ENCODE measurements at regions not wholly inside any gene's neighbourhood (a gene's known extent, or its start where the extent isn't known, plus 50 kb on each side); places are given as distances from the start of the nearest gene placed in this dataset.
"Not testable (repeated sequence)": the region's sequence is repeated elsewhere in the genome, so short reads cannot be mapped to it uniquely, and the experiment has no call there.

DNA sequence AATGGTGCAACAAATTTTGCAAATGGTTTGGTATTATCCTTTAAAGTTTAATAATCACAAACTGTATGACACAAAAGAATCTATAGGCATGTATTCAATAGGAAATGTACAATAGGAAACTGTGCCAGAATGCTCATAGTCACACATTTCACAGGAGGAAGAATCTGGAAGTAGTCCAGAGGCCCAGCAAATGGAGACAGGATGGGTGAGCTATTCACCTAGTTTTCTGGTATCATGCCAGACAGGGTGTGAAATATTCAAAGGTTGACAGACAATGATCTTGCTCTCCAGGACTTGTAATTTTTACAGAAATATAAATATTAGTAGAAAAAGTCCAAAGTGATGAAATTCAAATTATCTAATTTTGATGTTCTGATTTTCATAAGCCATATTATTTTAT is 520.1 kb upstream of the IMPG1 start:
- H3K36me3 Mint-ChIP-seq = no peaks in the 10 kb centered on the region
- ATAC-seq = no peak
- H3K4me1 Mint-ChIP-seq = no peaks in the 10 kb centered on the region
- no peak overlapping the region for H3K4me3 Mint-ChIP-seq
- DNase-seq = no peak
- H3K27ac Mint-ChIP-seq = no peak overlapping the region
- H3K9me3 Mint-ChIP-seq (ENCODE audit: low read depth) = no peaks in the 10 kb centered on the region
- CTCF ChIA-PET = no interaction called here
- no peaks in the 10 kb centered on the region for H3K27me3 Mint-ChIP-seq

DNA sequence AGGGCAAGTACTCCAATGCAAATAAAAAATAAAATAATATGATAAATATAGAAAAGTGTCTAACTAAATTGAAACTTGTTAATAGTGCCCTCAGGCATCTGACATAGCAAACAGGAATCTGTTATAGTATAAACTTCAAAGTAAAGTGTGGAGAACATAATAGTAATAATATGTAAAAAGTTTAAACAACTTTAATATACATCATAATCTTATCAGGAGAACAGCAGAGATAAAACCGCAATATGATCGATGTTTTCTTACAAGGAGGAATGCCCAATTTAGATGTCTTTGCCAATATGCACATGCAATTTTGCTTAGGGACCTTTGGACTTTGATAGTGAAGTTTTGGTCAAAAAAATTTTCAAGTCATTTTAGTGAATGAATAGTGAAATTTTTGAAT is 514.8 kb upstream of the IMPG1 start:
- CTCF ChIA-PET = no interaction called here
- H3K36me3 Mint-ChIP-seq = no peaks in the 10 kb centered on the region
- no peaks in the 10 kb centered on the region for H3K4me1 Mint-ChIP-seq
- DNase-seq = no peak
- ATAC-seq = no peak
- H3K4me3 Mint-ChIP-seq = no peak overlapping the region
- H3K9me3 Mint-ChIP-seq (ENCODE audit: low read depth) = peaks cover 2% of the 10 kb centered on the region
- H3K27me3 Mint-ChIP-seq = no peaks in the 10 kb centered on the region
- H3K27ac Mint-ChIP-seq = no peak overlapping the region

DNA sequence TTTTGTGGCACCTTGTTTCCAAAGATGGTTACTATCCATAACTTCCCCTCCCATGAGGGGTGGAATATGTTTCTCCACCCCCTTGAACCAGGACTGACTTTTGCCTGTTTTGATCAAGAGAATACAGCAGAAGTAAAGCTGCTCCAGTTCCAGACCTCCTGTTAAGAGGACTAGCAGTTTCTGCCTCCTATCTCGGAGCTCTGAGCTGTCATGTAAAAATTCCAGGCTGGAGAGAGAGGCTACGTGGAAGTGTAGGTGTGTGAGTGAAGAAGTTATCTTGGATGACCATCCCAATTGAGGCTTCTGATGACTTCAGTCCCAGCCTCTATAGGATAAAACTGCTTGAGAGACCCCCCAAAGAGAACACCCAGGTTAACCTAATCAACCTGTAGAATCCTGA is 511.7 kb upstream of the IMPG1 start:
- Mint-ChIP-seq H3K4me3 (no peak overlapping the region), H3K9me3 (ENCODE audit: low read depth) (peaks cover 2% of the 10 kb centered on the region), H3K4me1 (no peaks in the 10 kb centered on the region), H3K27ac (no peak overlapping the region), H3K36me3 (no peaks in the 10 kb centered on the region), H3K27me3 (no peaks in the 10 kb centered on the region)
- ATAC-seq = no peak
- no peak for DNase-seq
- CTCF ChIA-PET = no interaction called here

DNA sequence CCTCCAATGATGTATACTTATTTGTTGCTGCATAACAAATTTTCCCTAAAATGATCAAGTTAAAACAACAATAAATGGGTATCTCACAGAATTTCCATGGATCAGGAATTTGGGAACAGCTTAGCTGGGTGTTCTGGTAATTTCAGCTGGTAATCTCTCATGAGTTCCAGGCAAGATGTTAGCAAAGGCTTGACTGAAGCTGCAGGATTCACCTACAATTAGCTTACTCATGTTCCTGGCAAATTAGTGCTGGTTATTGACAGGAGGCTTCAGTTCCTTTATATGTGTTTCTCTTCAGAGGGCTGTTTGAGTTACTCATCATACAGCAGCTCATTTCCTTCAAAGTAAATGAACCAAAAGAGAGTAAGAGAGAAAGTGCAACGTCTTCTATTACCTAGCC is 506.3 kb upstream of the IMPG1 start:
- CTCF ChIA-PET = no interaction called here
- H3K9me3 Mint-ChIP-seq (ENCODE audit: low read depth) = peaks cover 4% of the 10 kb centered on the region

DNA sequence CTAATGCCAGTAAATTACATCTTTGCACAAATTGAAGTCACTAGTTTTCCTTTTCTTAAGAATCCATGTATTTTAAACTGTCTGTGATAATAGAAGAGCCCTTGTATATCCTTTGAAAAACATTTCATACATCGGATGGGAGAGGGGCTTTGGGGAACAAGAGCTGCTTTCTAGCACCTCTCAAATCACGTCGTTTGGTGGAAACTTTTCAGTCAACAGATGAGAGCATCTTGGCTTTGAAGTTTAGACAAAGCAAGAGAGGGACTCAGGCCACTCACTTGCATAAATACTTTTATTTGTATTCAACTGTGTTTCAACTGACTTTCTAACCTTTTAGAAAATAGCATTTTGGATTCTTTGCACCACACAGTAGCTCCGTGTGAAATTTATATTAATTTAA is 502.3 kb upstream of the IMPG1 start:
- peaks cover 3% of the 10 kb centered on the region for H3K9me3 Mint-ChIP-seq (ENCODE audit: low read depth)
- H3K4me1 Mint-ChIP-seq = no peaks in the 10 kb centered on the region
- no peak for DNase-seq
- no peak for ATAC-seq
- no peak overlapping the region for H3K27ac Mint-ChIP-seq
- no peaks in the 10 kb centered on the region for H3K27me3 Mint-ChIP-seq
- no peaks in the 10 kb centered on the region for H3K36me3 Mint-ChIP-seq
- CTCF ChIA-PET = no interaction called here
- H3K4me3 Mint-ChIP-seq = no peak overlapping the region

More for the DNA sequence above, 506.3 kb upstream of the IMPG1 start:
- no peaks in the 10 kb centered on the region for H3K4me1 Mint-ChIP-seq
- H3K27me3 Mint-ChIP-seq = no peaks in the 10 kb centered on the region
- DNase-seq (no peak), ATAC-seq (no peak)
- no peaks in the 10 kb centered on the region for H3K36me3 Mint-ChIP-seq
- no peak overlapping the region for H3K4me3 Mint-ChIP-seq
- no peak overlapping the region for H3K27ac Mint-ChIP-seq

DNA sequence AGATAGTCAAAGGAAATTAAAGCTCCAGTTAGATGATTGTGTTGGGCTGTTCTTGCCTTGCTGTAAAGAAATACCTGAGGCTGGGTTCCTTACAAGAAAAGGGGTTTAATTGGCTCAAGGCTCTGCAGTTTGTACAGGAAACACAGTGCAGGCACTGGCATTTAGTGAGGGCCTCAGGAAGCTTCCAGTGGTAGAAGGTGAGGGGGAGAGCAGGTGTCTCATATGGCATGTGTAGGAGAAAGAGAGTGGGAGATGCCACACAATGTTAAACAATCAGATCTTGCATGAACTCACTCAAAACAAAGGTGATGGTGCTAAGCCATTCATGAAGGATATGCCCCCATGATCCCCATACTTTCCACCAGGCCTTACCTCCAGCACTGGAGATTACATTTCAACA is 493.5 kb upstream of the IMPG1 start:
- ATAC-seq = no peak
- no peaks in the 10 kb centered on the region for H3K36me3 Mint-ChIP-seq
- H3K9me3 Mint-ChIP-seq (ENCODE audit: low read depth) = peaks cover 8% of the 10 kb centered on the region
- CTCF ChIA-PET = no interaction called here
- H3K27ac Mint-ChIP-seq = no peak overlapping the region
- no peak for DNase-seq
- H3K4me3 Mint-ChIP-seq = no peak overlapping the region
- H3K4me1 Mint-ChIP-seq = no peaks in the 10 kb centered on the region
- H3K27me3 Mint-ChIP-seq = no peaks in the 10 kb centered on the region

DNA sequence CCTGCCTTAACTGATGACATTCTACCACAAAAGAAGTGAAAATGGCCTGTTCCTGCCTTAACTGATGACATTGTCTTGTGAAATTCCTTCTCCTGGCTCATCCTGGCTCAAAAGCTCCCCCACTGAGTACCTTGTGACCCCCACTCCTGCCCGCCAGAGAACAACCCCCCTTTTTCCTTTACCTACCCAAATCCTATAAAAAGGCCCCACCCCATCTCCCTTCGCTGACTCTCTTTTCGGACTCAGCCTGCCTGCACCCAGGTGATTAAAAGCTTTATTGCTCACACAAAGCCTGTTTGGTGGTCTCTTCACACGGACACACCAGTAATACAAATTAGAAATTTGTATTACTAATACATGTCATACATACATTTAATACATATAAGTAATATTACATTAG is 489.9 kb upstream of the IMPG1 start:
- H3K36me3 Mint-ChIP-seq; H3K27ac Mint-ChIP-seq; CTCF ChIA-PET; H3K9me3 Mint-ChIP-seq (ENCODE audit: low read depth); H3K27me3 Mint-ChIP-seq; DNase-seq; H3K4me3 Mint-ChIP-seq; H3K4me1 Mint-ChIP-seq; ATAC-seq: not testable (repeated sequence)

DNA sequence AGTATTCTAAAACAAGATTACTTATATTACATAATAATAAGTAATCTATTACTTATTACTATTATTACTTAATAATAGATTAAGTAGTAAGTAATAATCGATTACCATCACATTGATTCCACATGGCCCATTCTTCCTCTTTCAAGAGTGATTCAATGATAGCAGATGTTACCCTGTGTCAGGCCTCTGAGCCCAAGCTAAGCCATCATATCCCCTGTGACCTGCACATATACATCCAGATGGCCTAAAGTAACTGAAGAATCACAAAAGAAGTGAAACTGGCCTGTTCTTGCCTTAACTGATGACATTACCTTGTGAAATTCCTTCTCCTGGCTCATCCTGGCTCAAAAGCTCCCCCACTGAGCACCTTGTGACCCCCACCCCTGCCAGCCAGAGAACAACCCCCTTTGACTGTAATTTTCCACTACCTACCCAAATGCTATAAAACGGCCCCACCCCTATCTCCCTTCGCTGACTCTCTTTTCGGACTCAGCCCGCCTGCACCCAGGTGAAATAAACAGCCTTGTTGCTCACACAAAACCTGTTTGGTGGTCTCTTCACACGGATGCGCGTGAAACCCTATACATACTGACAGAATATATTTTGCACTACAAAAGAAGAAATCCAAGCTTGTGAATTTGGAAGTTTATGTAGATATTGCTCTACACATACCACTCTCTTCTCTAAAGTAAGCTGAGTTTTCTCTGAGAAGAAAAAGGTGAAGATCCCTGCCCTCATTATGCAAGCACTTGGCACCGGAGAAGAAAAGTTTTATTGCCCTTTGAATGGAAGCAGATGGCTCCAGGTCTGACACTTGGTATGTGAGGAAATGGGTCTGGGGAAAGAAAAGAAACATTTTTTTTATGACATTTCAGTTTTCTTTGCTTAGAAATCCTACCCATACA is 488.6 kb upstream of the IMPG1 start:
- H3K4me3 Mint-ChIP-seq; H3K4me1 Mint-ChIP-seq; H3K9me3 Mint-ChIP-seq (ENCODE audit: low read depth); H3K36me3 Mint-ChIP-seq; H3K27me3 Mint-ChIP-seq; H3K27ac Mint-ChIP-seq; DNase-seq; ATAC-seq; CTCF ChIA-PET: not testable (repeated sequence)

DNA sequence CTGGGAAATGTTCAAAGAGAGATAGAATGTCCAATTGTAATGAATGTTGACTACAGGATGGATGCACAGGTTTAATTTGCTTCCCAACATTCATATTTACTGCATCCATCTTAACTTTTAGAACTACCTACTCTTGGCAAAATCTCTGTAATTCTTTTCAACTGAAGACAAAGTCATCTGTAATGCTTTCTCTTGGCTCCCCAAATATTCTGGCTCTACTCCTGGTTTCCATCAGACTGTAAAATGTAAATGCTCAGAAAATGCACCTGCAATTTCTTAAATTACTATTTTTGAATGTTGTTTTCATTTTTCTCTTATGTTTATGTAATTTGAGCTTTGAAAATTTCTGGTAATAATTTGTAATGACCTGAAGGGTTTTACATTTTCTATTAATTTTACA is 480.8 kb upstream of the IMPG1 start:
- no peaks in the 10 kb centered on the region for H3K4me1 Mint-ChIP-seq
- no peaks in the 10 kb centered on the region for H3K36me3 Mint-ChIP-seq
- no peak for DNase-seq
- no peaks in the 10 kb centered on the region for H3K27me3 Mint-ChIP-seq
- no peaks in the 10 kb centered on the region for H3K9me3 Mint-ChIP-seq (ENCODE audit: low read depth)
- no peak overlapping the region for H3K4me3 Mint-ChIP-seq
- ATAC-seq = no peak
- CTCF ChIA-PET = no interaction called here
- H3K27ac Mint-ChIP-seq = no peak overlapping the region

DNA sequence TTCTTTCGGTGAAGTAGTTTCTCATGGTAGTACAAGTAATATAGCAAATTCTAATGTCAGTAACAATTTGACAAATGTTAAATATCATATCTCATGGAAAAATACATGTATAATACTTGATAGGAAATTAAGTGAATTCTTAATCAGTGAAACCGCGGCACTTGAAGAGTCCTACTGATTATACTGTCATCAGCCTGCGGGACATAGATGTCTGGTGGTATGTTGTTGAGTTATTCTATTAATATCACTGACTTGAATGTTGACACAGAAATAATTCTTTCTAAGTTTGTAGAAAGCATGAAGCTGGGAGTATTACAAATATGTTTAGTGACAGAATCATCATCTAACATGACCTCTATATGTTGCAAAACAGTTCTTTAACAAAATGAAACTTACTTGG is 479.8 kb upstream of the IMPG1 start:
- Mint-ChIP-seq H3K9me3 (ENCODE audit: low read depth) (peaks cover 4% of the 10 kb centered on the region), H3K4me1 (no peaks in the 10 kb centered on the region), H3K36me3 (no peaks in the 10 kb centered on the region), H3K27me3 (no peaks in the 10 kb centered on the region), H3K27ac (no peak overlapping the region), H3K4me3 (no peak overlapping the region)
- CTCF ChIA-PET = no interaction called here
- no peak for ATAC-seq
- DNase-seq = no peak

DNA sequence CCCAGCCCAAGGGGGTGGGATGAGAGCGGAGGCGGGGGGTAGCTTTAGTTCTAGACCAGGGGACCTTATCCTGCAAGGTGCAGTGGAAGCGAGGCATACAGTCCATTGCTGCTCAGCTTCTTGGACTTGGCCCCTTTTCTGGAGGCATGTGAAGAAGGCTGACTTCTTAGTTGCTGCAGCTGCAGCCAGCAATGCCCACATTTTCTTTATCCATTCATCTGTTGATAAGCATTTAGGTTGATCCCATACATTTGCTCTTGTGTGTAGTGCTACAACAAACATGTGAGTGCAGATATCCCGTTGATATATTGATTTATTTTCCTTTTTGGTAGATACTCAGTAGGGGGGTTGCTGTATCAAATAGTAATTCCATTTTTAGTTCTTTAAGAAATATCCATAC is 461.2 kb upstream of the IMPG1 start:
- no peaks in the 10 kb centered on the region for H3K27me3 Mint-ChIP-seq
- CTCF ChIA-PET = no interaction called here
- DNase-seq (no peak), ATAC-seq (no peak)
- no peak overlapping the region for H3K27ac Mint-ChIP-seq
- H3K36me3 Mint-ChIP-seq = no peaks in the 10 kb centered on the region
- peaks cover 6% of the 10 kb centered on the region for H3K9me3 Mint-ChIP-seq (ENCODE audit: low read depth)
- no peak overlapping the region for H3K4me3 Mint-ChIP-seq
- no peaks in the 10 kb centered on the region for H3K4me1 Mint-ChIP-seq

DNA sequence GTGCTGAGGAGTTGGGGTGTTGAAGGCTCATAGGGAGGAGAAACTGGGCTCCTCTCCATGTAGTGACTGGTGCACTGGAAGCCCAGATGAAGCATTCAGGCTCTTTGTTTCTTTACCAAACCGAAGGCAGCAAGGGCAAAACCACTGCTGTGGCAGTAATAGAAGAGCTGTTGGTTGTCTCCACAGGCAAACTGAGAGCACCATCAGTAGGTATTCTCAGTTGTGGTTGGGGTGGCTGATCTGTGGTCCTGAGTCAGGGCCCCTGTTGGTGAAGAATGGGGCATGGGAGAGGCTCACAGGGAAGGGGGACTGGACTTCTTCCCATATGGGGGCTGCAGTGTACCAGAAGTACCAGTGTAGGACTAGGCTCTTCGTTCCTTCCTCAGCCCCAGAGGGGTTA is 460.2 kb upstream of the IMPG1 start:
- Mint-ChIP-seq H3K27me3 (no peaks in the 10 kb centered on the region), H3K9me3 (ENCODE audit: low read depth) (peaks cover 6% of the 10 kb centered on the region), H3K4me1 (no peaks in the 10 kb centered on the region), H3K27ac (no peak overlapping the region), H3K36me3 (no peaks in the 10 kb centered on the region), H3K4me3 (no peak overlapping the region)
- CTCF ChIA-PET = no interaction called here
- ATAC-seq (no peak), DNase-seq (no peak)

DNA sequence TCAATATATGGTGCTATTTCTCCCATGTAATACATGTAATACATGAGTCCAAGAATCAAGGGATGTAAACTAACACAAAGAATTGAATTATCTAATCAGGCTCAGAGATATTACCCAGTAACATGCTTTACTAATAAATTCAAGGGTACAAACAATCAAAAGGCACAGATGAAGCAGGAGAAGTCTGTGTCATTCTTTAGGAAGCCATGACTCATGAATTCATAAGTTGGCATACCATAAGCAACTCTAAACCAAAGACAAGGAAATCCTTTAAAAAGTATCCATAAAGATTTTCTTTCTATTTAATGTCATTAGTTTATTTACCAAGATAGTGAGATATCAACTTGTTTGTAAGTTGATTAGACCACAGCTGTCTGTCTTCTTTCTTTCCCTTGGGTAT is 446.0 kb upstream of the IMPG1 start:
- DNase-seq = no peak
- no peak for ATAC-seq
- peaks cover 13% of the 10 kb centered on the region for H3K9me3 Mint-ChIP-seq (ENCODE audit: low read depth)
- CTCF ChIA-PET = no interaction called here
- no peaks in the 10 kb centered on the region for H3K36me3 Mint-ChIP-seq
- no peaks in the 10 kb centered on the region for H3K27me3 Mint-ChIP-seq
- no peak overlapping the region for H3K4me3 Mint-ChIP-seq
- no peaks in the 10 kb centered on the region for H3K4me1 Mint-ChIP-seq
- no peak overlapping the region for H3K27ac Mint-ChIP-seq

DNA sequence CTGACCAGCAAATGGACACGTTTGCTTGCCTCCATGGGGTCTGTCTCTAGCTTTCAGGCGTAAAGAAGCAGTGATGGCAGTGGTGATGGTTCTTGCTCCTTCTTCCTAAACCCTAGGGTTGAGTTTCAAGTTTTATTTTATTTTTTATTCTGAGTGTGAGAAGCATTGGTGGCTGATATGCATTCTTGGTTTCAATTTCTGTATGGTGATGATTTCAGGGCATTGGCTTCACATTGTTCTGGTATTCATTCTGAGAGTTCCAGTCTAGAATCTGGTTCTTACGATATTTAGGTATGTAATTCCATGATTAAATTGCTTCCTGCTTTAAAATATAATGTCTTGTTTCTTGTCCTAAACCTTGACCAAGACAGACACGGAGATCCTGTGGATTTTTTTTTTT is 444.5 kb upstream of the IMPG1 start:
- ATAC-seq (no peak), DNase-seq (no peak)
- H3K36me3 Mint-ChIP-seq = no peaks in the 10 kb centered on the region
- H3K27me3 Mint-ChIP-seq = no peaks in the 10 kb centered on the region
- no peaks in the 10 kb centered on the region for H3K4me1 Mint-ChIP-seq
- CTCF ChIA-PET = no interaction called here
- H3K9me3 Mint-ChIP-seq (ENCODE audit: low read depth) = peaks cover 12% of the 10 kb centered on the region
- no peak overlapping the region for H3K27ac Mint-ChIP-seq
- no peak overlapping the region for H3K4me3 Mint-ChIP-seq

DNA sequence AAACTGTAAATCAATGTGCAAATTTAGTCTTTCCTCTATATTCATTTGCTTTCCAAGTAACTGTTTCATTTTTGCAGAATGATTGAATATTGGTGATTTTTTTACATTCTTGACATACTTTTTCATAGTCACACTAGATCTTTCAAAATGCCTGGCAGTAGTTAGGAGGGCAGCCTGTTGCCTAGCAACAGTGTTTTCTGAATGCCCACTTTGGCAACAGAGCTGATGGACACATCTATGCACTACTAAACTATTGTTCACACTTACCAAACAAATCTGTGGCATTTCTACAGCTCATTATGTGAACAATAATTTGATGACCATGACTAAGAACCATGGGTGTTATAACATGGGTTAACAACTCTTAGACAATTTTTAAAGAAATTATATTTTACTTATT is 438.0 kb upstream of the IMPG1 start:
- Mint-ChIP-seq H3K9me3 (ENCODE audit: low read depth) (no peaks in the 10 kb centered on the region), H3K4me3 (no peak overlapping the region), H3K27me3 (no peaks in the 10 kb centered on the region), H3K36me3 (no peaks in the 10 kb centered on the region), H3K4me1 (no peaks in the 10 kb centered on the region), H3K27ac (no peak overlapping the region)
- ATAC-seq (no peak), DNase-seq (no peak)
- CTCF ChIA-PET = no interaction called here

Measured in activated CD8-positive, alpha-beta memory T cell treated with anti-CD3 and anti-CD28 coated beads, Interleukin-2, amount 10 ng/mL, durations not matched to agents 7 days and 5 days (primary cell).